ENCODE measurements at regions not wholly inside any gene's neighbourhood (a gene's known extent, or its start where the extent isn't known, plus 50 kb on each side); places are given as distances from the start of the nearest gene placed in this dataset.
"Not testable (repeated sequence)": the region's sequence is repeated elsewhere in the genome, so short reads cannot be mapped to it uniquely, and the experiment has no call there.

- ATAC-seq (ENCODE audit: low FRiP score) (no peak), DNase-seq (ENCODE audit: low spot score) (no peak)
- TF ChIP-seq CTCF (IDR thresholded peaks at IDR 0.05) = no peak
These were observed 117.1 kb downstream of the FAM53A start for GRCh38 chr4:1566838-1567518.

GRCh38 chr4:1566301-1566837 lies 117.7 kb downstream of the FAM53A start:
- DNase-seq (ENCODE audit: low spot score) = not testable (repeated sequence)

GRCh38 chr4:1565598-1566295 lies 118.4 kb downstream of the FAM53A start:
- no peak for ATAC-seq (ENCODE audit: low FRiP score)
- no peak for TF ChIP-seq CTCF (IDR thresholded peaks at IDR 0.05)
- no peak for DNase-seq (ENCODE audit: low spot score)

More at GRCh38 chr4:1566301-1566837, 117.7 kb downstream of the FAM53A start:
- ATAC-seq (ENCODE audit: low FRiP score) = not testable (repeated sequence)

- DNase-seq (ENCODE audit: low spot score) (no peak), ATAC-seq (ENCODE audit: low FRiP score) (no peak)
- no peak for TF ChIP-seq CTCF (IDR thresholded peaks at IDR 0.05)
These were observed 119.4 kb downstream of the FAM53A start for GRCh38 chr4:1564535-1565375.

- DNase-seq (ENCODE audit: low spot score) (no peak), ATAC-seq (ENCODE audit: low FRiP score) (no peak)
- TF ChIP-seq CTCF (IDR thresholded peaks at IDR 0.05) = no peak
These were observed 120.2 kb downstream of the FAM53A start for GRCh38 chr4:1563768-1564485.

- DNase-seq (ENCODE audit: low spot score) (no peak), ATAC-seq (ENCODE audit: low FRiP score) (no peak)
- TF ChIP-seq CTCF (IDR thresholded peaks at IDR 0.05) = no peak
These were observed 120.9 kb downstream of the FAM53A start for GRCh38 chr4:1563241-1563640.
